HG02642 (cell line): ENCODE measurements at regions not wholly inside any gene's neighbourhood (a gene's known extent, or its start where the extent isn't known, plus 50 kb on each side); places are given as distances from the start of the nearest gene placed in this dataset.
A peak's percentile ranks its signal among the peaks of the same experiment; 100 is the strongest.

Experiments
- ATAC-seq: cut with Tn5 transposase; IDR thresholded peaks from one replicate; pipeline ENCODE4 v1.9.1; 2021; ENCODE audit warnings: mild to moderate bottlenecking; ENCODE audit not compliant: unreplicated experiment, poor library complexity

GRCh38 chr13:21948769-21949474, 278.0 kb downstream of the FGF9 start:
- ATAC-seq, result peak; percentile 71

GRCh38 chr13:21949818-21950429, 279.1 kb downstream of the FGF9 start:
- no peak for ATAC-seq

GRCh38 chr13:21956666-21957065, 285.8 kb downstream of the FGF9 start:
- no peak for ATAC-seq

GRCh38 chr13:21957833-21958232, 287.0 kb downstream of the FGF9 start:
- no peak for ATAC-seq

GRCh38 chr13:21960108-21960507, 289.2 kb downstream of the FGF9 start:
- ATAC-seq, result no peak

GRCh38 chr13:21964686-21965085, 293.8 kb downstream of the FGF9 start:
- no peak for ATAC-seq

GRCh38 chr13:21965095-21965494, 294.2 kb downstream of the FGF9 start:
- ATAC-seq, result no peak

- ATAC-seq, result no peak
Observed at GRCh38 chr13:21966014-21966413, 295.1 kb downstream of the FGF9 start.

- ATAC-seq, result no peak
Observed at GRCh38 chr13:21967871-21968270, 297.0 kb downstream of the FGF9 start.

- ATAC-seq, result no peak
Observed at GRCh38 chr13:21970172-21970571, 299.3 kb downstream of the FGF9 start.

GRCh38 chr13:21970918-21971317, 300.0 kb downstream of the FGF9 start:
- ATAC-seq, result no peak

- no peak for ATAC-seq
Observed at GRCh38 chr13:21971662-21972621, 301.1 kb downstream of the FGF9 start.

GRCh38 chr13:21973437-21974125, 302.7 kb downstream of the FGF9 start:
- no peak for ATAC-seq

GRCh38 chr13:21974741-21975140, 303.9 kb downstream of the FGF9 start:
- ATAC-seq, result no peak

- ATAC-seq, result no peak
Observed at GRCh38 chr13:21976159-21976558, 305.3 kb downstream of the FGF9 start.

GRCh38 chr13:21979161-21979806, 308.4 kb downstream of the FGF9 start:
- no peak for ATAC-seq

- no peak for ATAC-seq
Observed at GRCh38 chr13:21980049-21980448, 309.2 kb downstream of the FGF9 start.

GRCh38 chr13:21984156-21984555, 313.3 kb downstream of the FGF9 start:
- ATAC-seq, result no peak

- ATAC-seq, result no peak
Observed at GRCh38 chr13:21986602-21987001, 315.7 kb downstream of the FGF9 start.

GRCh38 chr13:21987793-21988192, 316.9 kb downstream of the FGF9 start:
- ATAC-seq, result no peak
